ENCODE measurements at regions not wholly inside any gene's neighbourhood (a gene's known extent, or its start where the extent isn't known, plus 50 kb on each side); places are given as distances from the start of the nearest gene placed in this dataset.

DNA sequence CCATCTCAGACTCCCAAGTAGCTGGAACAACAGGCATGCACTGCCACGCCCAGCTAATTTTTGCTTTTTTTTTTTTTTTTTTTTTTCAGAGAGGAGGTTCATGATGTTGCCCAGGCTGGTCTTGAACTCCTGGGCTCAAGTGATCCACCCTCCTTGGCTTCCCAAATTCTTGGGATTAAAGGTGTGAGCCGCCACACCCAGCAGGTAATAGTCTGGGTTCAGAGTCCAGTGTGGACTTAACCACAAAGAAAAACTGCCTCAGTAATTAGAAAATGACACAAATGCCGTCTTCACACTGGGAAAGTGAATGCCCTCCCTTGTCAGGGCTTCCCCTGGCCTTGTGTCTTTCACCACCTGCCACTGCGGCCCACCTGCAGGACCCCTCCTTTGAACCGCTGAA is 101.1 kb downstream of the RAB11FIP2 start:
- no peak overlapping the region for H3K4me3 ChIP-seq (ENCODE audit: low read depth, low read length)
- TF ChIP-seq, protein P1, sequence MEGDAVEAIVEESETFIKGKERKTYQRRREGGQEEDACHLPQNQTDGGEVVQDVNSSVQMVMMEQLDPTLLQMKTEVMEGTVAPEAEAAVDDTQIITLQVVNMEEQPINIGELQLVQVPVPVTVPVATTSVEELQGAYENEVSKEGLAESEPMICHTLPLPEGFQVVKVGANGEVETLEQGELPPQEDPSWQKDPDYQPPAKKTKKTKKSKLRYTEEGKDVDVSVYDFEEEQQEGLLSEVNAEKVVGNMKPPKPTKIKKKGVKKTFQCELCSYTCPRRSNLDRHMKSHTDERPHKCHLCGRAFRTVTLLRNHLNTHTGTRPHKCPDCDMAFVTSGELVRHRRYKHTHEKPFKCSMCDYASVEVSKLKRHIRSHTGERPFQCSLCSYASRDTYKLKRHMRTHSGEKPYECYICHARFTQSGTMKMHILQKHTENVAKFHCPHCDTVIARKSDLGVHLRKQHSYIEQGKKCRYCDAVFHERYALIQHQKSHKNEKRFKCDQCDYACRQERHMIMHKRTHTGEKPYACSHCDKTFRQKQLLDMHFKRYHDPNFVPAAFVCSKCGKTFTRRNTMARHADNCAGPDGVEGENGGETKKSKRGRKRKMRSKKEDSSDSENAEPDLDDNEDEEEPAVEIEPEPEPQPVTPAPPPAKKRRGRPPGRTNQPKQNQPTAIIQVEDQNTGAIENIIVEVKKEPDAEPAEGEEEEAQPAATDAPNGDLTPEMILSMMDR (IDR thresholded peaks at IDR 0.05; ENCODE audit: control insufficient read depth, extremely low read depth, insufficient read depth) = no peak
- no peak for DNase-seq (ENCODE audit: low read depth)

DNA sequence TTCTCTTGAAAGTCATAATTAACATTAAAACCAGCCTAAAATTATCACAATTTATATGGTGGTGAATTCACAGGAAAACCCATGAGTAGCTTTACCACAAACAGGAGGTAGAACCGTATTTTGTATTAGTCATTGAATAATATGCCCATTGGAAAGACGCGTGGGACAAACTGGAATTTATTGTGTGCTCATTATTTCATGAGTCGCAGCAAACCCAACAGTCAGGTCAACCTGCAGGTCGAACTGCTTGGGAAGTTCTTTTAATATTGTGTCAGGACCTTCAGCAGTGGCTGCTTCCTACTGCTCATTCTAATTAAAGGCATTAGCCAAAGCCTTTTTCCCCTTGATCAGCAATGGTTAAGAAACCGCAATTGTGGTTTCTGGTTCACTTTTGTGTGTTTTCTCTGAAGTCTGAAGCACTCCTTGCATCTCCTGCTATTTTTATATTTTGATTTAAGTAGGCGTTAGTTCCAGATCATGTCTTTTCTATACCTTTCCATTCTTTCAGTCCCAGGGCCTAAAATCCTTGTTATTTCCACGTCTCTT is 100.1 kb downstream of the RAB11FIP2 start:
- TF ChIP-seq, protein P1 (IDR thresholded peaks at IDR 0.05; ENCODE audit: control insufficient read depth, extremely low read depth, insufficient read depth) = no peak
- peak; percentile 39 for DNase-seq (ENCODE audit: low read depth)
- H3K4me3 ChIP-seq (ENCODE audit: low read depth, low read length) = no peak overlapping the region

DNA sequence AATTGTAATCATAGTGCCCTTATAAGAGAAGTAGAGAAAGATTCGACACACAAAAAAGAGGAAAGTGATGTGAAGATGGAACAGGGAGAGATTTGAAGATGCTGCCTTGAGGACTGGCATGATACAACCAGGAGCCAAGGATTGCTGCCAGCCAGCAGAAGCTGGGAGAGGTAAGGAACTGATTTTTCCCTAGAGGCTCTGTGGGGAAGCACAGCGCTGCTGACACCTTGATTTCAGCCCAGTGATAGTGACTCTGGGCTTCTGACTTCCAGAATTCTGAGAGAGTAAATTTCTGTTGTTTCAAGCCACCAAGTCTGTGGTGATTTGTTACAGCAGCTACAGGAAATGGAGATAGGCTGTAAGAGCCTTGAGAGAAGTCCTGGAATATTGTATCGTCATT is 98.2 kb downstream of the RAB11FIP2 start:
- TF ChIP-seq, protein P1 (IDR thresholded peaks at IDR 0.05; ENCODE audit: control insufficient read depth, extremely low read depth, insufficient read depth) = no peak

DNA sequence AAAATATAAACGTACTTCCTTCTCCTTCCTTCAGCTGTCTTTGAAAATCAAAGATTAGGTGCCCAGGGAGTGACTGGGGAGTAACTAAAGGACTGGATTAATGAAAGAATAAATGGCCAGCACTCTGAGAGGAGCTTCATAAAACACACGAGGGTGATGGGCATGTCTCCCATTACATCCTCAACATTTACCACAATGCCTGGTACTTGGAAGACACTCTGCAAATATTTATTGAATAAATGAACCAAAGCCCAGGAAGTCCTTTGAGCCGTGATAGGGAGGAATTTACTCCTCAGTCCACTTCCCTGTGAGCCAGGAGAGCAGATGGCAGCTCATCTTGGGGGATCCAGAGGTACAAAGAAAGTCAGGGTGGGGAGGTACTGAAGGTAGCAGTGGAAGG is 96.3 kb downstream of the RAB11FIP2 start:
- TF ChIP-seq, protein P1 (IDR thresholded peaks at IDR 0.05; ENCODE audit: control insufficient read depth, extremely low read depth, insufficient read depth) = no peak
- H3K4me3 ChIP-seq (ENCODE audit: low read depth, low read length) = no peak overlapping the region
- DNase-seq (ENCODE audit: low read depth) = peak; percentile 70

More for the DNA sequence above, 98.2 kb downstream of the RAB11FIP2 start:
- no peak for DNase-seq (ENCODE audit: low read depth)
- no peak overlapping the region for H3K4me3 ChIP-seq (ENCODE audit: low read depth, low read length)
